ENCODE measurements at regions not wholly inside any gene's neighbourhood (a gene's known extent, or its start where the extent isn't known, plus 50 kb on each side); places are given as distances from the start of the nearest gene placed in this dataset.

DNA sequence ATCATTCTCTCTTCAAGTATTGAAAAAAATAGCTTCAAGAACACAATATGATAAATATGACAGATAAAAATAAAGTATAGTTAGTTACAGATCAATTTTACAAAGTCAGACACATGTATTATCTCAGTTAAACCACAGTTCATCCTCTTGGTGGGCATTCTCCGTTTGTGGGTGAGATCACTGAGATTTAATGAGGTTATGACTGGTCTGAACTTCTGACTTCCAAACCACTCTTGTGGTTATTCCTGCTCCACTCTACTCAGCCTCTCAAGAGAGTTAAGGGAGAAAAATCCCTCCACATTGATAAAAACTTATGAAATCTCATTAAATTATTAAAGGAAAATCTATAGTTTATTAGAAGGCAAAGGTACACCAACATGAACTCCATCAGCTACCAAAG lies 229.9 kb upstream of the LRTM1 start:
- no peak for DNase-seq (ENCODE audit: low spot score)
- TF ChIP-seq, protein P1, sequence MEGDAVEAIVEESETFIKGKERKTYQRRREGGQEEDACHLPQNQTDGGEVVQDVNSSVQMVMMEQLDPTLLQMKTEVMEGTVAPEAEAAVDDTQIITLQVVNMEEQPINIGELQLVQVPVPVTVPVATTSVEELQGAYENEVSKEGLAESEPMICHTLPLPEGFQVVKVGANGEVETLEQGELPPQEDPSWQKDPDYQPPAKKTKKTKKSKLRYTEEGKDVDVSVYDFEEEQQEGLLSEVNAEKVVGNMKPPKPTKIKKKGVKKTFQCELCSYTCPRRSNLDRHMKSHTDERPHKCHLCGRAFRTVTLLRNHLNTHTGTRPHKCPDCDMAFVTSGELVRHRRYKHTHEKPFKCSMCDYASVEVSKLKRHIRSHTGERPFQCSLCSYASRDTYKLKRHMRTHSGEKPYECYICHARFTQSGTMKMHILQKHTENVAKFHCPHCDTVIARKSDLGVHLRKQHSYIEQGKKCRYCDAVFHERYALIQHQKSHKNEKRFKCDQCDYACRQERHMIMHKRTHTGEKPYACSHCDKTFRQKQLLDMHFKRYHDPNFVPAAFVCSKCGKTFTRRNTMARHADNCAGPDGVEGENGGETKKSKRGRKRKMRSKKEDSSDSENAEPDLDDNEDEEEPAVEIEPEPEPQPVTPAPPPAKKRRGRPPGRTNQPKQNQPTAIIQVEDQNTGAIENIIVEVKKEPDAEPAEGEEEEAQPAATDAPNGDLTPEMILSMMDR (IDR thresholded peaks at IDR 0.05; ENCODE audit: extremely low read depth, missing control alignments) = no peak

DNA sequence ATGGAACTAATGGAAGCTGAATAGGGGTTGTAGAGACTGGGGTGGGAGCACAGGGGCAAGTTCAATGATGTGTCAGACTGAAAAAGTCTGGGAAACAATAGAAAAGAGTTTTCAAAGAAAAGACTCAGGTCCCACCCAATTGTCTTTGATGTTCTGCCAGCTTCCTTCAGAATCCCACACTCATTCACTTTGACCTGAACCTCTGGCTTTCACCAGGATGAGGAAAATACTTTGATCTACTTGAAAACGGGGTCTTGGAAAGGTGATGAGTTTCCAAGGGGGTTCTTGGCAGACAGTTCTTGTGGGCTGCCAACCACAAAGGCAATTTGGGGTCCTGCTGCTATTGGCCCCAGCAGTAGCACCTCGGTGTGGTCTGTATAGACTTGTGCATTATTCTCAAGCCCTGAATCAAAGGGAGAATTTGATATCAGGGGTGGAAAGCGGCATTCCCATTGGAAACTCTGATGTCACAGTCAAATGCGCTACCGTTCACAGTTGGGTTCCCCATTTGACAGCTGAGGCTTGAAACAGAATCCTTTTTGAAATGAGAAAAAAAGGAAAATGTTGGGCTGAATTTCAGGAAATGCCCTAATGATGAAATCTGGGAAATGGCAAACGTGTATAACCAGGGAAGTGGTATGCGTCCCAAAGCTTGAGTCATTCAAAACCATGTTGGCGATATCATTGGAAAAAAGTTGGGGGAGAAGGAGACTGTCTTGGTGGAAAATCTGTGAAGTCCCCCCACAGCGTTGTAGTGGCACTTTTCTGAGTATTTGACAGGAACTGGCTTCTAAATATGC lies 229.2 kb upstream of the LRTM1 start:
- DNase-seq (ENCODE audit: low spot score) = no peak
- TF ChIP-seq, protein P1 (IDR thresholded peaks at IDR 0.05; ENCODE audit: extremely low read depth, missing control alignments) = no peak

DNA sequence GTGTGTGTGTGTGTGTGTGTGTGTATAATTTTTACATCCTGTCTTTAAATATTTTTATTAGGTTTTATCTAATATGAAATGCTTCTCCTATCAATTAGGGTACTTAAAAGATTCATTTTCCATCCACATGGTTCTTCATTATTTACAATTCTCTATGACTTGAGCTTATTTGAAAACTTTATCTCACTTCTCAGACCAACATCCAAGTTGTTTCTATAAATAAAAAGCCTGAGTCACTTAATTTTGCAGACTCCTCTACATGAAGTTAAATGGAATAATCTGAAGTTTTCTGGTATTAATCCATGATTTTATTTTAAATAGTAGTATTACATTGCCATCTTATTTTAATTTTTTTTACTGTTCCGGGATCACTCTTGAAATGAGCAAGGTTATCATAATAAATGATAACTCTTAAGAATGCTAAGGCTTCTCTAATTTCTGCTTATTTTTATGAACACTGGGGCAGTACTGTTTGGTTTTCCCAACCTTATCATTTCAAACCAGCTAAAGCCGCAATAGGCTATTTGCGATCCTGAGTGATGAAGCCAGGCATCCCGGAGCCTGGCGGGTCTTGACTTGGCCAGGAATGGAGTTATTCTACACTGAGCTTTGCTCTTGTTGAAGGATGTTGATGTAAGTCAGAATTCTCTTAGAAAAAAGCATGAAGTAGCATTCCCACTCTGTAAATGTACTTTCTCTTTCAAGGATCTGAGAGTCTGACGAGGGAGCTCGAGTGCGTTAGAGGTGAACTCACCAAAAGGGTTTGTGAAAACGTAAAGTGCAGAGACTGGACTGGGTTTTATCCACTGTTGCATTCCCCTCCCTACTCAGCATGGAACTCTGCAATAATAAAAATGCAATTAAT lies 220.2 kb upstream of the LRTM1 start:
- TF ChIP-seq, protein P1 (IDR thresholded peaks at IDR 0.05; ENCODE audit: extremely low read depth, missing control alignments) = no peak
- DNase-seq (ENCODE audit: low spot score) = no peak

DNA sequence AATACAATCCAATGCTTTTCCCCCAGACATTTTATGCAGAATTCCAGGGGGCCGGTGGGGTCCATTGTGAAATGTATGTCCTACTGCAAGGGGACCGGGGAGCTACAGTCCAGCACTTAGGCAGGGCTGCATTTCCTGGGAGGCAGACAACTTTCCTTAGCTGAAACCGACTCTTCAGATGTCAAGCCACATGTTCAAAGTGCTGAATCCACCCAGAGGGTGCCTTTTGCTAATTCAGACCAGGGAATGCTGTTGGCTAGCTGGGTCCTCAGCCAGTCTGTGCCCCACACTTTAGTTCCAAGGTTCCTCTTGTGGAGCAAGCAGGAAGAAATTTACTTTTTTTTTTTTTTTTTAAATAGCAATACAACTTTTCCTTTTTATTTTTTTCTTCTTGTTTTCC lies 219.5 kb upstream of the LRTM1 start:
- TF ChIP-seq, protein P1 (IDR thresholded peaks at IDR 0.05; ENCODE audit: extremely low read depth, missing control alignments) = no peak
- no peak for DNase-seq (ENCODE audit: low spot score)

GRCh38 chr3:55146216-55146615 lies 218.4 kb upstream of the LRTM1 start:
- no peak for DNase-seq (ENCODE audit: low spot score)
- TF ChIP-seq, protein P1 (IDR thresholded peaks at IDR 0.05; ENCODE audit: extremely low read depth, missing control alignments) = no peak

- DNase-seq (ENCODE audit: low spot score) = no peak
- TF ChIP-seq, protein P1 (IDR thresholded peaks at IDR 0.05; ENCODE audit: extremely low read depth, missing control alignments) = no peak
These were observed 216.3 kb upstream of the LRTM1 start for GRCh38 chr3:55144015-55144673.

All from GM20000 (cell line).